GM21576 (cell line): ENCODE measurements at regions not wholly inside any gene's neighbourhood (a gene's known extent, or its start where the extent isn't known, plus 50 kb on each side); places are given as distances from the start of the nearest gene placed in this dataset.

ENCODE experiments used
- ATAC-seq: cut with Tn5 transposase; IDR thresholded peaks from one replicate; pipeline ENCODE4 v1.9.1; 2021; ENCODE audit warnings: mild to moderate bottlenecking, moderate library complexity; ENCODE audit not compliant: unreplicated experiment

- ATAC-seq: no peak
Measured at GRCh38 chr9:108526518-108526917, 329.3 kb downstream of the ACTL7B start.

DNA sequence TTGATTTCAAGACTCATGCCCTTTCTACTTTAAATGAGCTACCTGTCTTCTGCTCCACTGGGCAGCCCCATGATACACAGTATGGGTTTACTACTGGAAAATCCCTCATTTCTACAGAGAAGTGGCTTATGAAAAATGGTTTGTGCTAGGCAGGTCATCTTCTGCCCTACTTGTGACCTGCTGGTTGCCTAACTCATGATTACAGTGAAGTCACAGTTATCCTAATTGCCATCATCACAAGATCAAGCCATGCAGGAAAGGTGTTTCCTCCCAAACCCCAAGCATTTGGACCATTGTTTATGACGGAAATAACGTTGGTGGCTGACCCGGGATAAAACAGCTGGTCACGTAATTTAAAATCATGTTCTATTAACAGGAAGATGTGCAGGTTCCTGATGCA is 330.6 kb downstream of the ACTL7B start:
- ATAC-seq: no peak

DNA sequence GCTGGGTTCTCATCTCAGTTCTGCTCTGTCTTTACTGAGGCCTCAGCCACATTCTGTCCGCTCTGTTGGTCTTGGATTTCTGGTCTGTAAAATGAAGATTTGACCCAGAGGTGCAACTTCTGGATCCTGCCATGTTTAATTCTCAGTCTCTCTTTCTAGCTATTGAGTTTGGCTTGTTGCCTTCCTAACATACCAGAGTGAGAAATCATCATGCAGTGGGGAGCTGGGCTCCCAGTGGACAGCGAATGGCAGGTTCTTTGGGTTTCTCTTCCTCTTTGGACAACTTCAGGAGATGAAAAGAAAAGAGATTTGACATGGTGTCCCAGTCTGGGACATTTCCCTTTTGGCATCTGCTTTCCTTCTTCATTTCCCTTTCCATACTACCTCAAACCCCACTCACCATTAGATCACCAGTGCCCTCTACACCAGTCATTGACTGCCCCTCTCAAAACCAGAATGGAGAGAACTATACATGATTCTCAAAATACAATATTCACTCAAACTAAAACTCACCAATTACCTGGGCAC is 334.7 kb downstream of the ACTL7B start:
- no peak for ATAC-seq

DNA sequence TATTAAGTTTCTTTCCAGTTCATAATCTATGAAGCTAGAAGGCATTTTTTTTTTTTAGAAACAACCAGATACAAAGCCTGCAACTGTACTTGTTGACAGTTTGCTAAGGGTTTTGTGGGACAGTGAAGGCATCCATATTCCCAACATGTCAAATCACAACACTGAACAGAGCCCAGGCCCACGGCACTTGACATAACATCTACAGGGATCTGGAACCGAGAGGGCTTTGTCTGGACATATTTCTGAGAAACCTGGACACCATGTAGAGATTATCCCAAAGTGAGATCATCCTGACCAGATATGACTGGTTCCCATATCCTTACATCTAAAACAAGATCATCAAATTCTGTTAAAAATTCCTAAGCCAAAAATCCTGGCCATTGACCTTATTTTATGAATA is 336.3 kb downstream of the ACTL7B start:
- ATAC-seq: no peak

GRCh38 chr9:108517651-108518365 is 338.0 kb downstream of the ACTL7B start:
- no peak for ATAC-seq

GRCh38 chr9:108516391-108516790 is 339.4 kb downstream of the ACTL7B start:
- ATAC-seq: no peak

DNA sequence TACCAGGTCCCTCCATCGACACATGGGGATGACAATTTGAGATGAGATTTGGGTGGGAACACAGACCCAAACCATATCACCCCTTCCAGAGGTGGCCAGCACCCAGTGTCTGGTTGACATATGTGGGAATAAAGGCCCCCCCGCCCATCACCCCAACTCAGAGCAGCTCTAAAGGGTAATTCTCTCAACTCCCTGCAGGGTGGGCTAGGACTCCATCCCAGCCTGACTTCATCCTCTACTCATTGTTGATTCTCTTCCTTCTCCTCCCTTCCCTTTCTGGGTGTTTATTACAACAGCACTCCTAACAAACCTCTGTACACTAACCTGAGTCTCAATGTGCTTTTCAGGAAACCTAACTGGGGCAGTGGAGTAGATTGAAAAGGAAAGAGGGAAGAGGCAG is 339.9 kb downstream of the ACTL7B start:
- ATAC-seq: no peak

- ATAC-seq: no peak
Measured at GRCh38 chr9:108512426-108513173, 343.2 kb downstream of the ACTL7B start.

DNA sequence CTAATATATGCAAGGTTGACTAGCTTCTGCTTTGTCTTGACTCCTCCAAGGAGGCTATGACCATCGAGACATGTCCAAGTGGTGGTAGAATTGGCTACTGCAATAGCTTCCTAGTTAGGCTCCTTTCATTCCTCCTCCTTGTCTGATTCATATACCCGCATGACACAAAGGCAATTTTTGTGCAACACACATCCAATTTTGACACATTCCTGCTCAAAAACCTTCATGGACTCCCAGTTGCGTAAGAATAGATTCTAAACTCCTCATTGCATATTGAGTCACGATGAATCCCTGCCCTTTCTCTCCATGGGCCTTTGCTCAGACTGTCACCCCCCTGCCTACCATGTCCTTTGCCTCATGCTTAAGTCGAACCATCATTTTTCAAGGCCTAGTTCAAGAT is 344.5 kb downstream of the ACTL7B start:
- ATAC-seq: no peak

DNA sequence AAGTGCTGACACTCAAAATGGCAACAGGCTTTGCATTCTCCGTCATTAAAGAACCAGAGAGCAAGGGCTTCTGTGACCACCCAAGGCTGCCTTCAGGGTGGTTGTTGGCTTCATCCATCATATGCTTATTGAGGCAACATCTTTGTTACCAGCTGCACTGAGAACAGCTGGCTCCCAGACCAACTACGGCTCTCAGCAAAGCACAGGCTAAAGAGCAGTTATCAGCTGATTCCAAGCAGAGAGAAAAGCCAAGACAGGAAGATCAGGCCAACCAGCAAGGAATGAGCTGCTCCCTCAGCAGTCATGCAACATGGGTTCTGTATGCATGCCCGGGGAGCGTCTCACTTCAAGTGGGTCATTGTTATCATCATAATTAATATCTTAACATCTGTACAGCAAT is 358.9 kb downstream of the ACTL7B start:
- ATAC-seq: no peak

DNA sequence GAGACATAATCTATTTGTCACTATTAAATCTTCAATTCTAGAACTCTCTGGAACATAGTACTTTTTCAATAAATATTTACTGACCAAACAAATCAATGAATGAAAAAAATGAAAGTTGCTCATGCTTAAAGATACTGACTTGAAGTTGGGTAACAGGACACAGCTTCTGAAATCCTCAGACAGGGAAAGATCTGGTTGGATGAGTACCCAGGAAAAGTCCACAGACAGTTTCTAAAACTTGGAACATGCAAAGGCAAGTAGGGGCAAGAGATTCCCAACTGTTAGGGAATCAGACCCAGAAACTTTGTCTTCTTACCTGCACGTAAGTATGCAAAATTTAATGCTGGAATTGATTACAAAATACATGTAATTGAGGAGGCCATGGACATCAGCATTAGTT is 366.2 kb downstream of the ACTL7B start:
- ATAC-seq: no peak

DNA sequence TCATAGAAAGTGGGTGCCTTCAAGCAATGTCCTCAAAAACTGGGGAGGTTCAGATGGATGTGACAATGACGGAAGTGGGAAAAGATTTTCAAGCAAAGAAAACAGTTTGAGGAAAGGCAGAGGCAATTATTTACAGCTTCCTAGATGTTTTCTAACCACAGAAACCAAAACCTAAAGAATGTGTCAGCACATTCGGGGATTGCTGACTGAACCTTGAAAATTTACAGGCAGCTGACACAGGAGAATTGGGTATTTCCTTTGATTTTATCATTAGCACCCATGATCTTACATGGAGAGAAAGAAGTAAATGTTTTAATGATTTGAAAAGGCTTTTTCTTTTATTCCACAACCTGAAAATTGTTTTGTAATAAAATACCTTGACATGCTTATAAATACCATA is 369.0 kb downstream of the ACTL7B start:
- ATAC-seq: no peak

DNA sequence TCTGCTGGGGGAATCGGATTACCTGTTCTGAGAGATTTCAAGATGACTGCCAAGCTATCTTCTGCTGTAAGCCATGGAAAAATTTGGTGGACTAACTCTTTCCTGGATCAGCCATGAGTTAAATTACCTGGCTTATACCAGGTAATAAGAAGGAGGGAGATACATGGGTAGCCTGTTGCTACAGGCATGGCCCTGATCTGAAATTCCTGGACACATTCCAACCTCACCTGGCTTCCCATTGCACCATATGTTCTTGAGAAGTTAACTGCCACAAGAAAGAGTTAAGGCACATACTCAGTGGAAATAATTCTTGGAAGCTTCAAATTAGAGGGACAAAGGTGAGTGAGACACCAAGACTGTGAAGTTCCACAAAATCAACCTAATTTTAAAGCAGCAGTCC is 371.3 kb downstream of the ACTL7B start:
- ATAC-seq: no peak

- no peak for ATAC-seq
Measured at GRCh38 chr9:108483676-108484075, 372.1 kb downstream of the ACTL7B start.

DNA sequence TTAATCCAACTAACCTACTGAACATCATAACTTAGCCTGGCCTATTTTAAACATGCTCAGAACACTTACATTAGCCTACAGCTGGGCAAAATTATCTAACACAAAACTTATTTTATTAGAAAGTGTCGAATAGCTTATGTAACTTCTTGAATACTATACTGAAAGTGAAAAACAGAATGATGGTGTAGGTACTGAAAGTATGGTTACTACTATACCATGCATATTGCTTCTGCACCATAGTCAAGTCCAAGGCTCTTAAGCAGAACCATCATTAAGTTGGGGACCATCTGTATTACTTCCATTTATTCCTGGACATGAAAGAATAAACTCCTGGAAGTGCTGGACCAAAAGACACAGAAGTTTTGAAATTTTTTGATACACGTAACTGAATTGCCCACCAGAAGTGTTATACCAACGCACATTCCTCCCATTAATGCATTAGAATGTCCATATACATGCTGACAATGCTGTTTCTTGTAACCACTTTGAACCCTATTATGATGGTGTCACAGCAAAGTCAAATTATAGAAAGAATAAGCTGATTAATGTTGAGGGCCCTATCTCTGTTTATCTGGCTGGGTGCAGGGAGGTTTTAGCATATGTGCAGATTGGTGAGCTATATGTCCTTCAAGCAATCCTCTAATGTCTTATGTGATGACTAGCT is 375.7 kb downstream of the ACTL7B start:
- ATAC-seq: peak; percentile 48

DNA sequence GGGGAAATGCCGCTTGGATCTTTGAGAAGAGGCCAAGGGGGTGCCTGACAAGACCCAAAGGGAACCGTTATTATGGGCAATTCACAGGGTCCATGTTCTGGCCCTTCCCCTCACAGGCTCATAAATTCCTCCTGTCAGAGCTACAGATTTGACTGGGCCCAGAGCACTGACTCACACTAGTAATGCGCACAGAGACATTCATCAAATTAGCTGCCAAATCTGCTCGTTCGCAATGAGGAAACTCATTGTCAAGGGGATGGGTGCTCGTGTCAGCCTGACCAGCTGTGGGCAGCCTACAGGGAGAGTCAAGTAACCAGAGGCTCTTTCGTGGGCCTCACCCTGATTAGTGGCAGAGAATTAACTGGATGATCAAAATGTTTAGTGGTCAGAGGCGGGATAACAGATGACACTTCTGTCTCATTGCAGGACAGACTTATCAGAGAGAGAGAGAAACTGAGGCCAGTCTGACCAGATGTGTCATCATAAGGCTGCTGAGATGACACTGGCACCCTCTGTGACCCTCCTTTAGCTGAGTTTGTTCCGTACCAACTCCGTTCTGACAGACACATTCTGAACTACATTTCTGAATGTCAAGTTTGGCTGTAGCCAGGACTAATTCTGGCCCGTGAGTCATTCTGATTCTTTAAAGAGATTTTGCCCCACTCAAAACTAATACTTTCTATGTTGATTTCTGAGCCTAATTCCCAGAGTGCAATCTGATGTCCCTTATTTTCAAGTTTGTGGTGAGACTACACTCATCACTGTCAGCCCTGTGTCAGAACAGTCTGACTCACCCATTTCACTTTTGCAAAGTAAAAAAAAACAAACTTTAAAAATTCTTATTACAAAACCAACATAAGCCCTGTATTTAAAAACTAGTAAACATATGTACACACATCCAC is 377.1 kb downstream of the ACTL7B start:
- ATAC-seq: peak; percentile 78

GRCh38 chr9:108477529-108478006 is 378.2 kb downstream of the ACTL7B start:
- ATAC-seq: no peak

DNA sequence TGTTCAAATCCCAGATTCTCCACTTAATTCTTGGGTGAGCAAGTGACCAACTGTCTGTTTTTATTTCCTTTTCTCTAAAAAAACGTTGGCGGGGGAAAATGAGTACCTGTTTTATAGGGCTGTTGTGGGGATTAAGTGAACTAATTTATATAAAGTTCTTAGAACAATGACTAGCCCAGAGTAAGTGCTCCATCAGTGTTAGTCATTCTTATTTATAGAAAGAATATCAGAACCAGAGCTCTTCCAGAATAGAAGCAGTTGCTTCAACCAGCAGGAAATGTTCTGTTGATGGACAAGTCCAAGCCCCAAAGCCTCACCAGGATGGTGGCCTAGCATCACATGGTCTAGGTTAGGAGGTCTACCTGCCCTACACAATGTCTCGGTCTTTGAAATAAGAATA is 379.2 kb downstream of the ACTL7B start:
- ATAC-seq: no peak

DNA sequence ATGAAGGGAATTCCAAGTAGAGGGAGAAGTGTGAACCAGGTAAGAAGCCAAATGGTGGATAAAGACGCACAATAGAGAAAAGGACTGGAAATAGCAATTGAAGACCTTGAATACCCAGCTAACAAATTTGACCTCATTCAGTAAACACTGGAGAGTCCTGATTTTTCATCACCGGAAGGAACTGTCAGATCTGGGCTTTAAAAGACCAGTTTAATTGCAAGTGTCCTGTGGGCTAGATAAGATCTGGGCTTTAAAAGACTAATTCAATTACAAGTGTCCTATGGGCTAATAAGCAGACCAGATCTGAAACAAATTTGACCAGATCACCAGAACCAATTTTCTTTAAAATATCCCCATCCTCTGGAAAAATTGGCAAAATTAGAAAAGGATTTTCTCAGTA is 380.0 kb downstream of the ACTL7B start:
- ATAC-seq: no peak

- ATAC-seq: no peak
Measured at GRCh38 chr9:108474356-108474755, 381.4 kb downstream of the ACTL7B start.
